Aorta (tissue), 5 donors: ENCODE measurements at regions not wholly inside any gene's neighbourhood (a gene's known extent, or its start where the extent isn't known, plus 50 kb on each side); places are given as distances from the start of the nearest gene placed in this dataset.
A peak's percentile ranks its signal among the peaks of the same experiment; 100 is the strongest.
"Not testable (repeated sequence)": the region's sequence is repeated elsewhere in the genome, so short reads cannot be mapped to it uniquely, and the experiment has no call there.

Experiments
- ATAC-seq: fragments of 200-7000 bp; cut with Tn5 transposase; one replicate; pipeline ENCODE4 v1.9.1; 2022; ENCODE audit warnings: moderate library complexity; ENCODE audit not compliant: low FRiP score
- DNase-seq, 2 donors: peaks; one replicate each; pipeline ENCODE4 v3.0.0-alpha.2; 2020
- H3K27ac ChIP-seq, 2 donors: one replicate each; pipeline ENCODE4 v1.5.1; 2013; ENCODE audit warnings: low read length in 2 of 2, mild to moderate bottlenecking in 2 of 2, moderate library complexity in 2 of 2, control low read depth in 1 of 2, inconsistent platforms in 1 of 2, low read depth in 1 of 2
- H3K27me3 ChIP-seq, 2 donors: one replicate each; pipeline ENCODE4 v1.6.1; 2013; ENCODE audit warnings: control low read depth in 1 of 2, low read length in 1 of 2, mild to moderate bottlenecking in 1 of 2, moderate library complexity in 1 of 2; ENCODE audit not compliant: insufficient read depth in 2 of 2, control insufficient read depth in 1 of 2
- H3K36me3 ChIP-seq, 2 donors: one replicate each; pipeline ENCODE4 v1.6.1; 2013; ENCODE audit warnings: control low read depth in 1 of 2, low read length in 1 of 2, mild to moderate bottlenecking in 1 of 2; ENCODE audit not compliant: insufficient read depth in 2 of 2, control insufficient read depth in 1 of 2
- H3K4me1 ChIP-seq, 2 donors: one replicate each; pipeline ENCODE4 v1.6.1; 2013; ENCODE audit warnings: low read length in 2 of 2, control low read depth in 1 of 2, mild to moderate bottlenecking in 1 of 2, moderate library complexity in 1 of 2; ENCODE audit not compliant: insufficient read depth in 2 of 2, control insufficient read depth in 1 of 2
- H3K4me3 ChIP-seq, 2 donors: one replicate each; pipeline ENCODE4 v1.5.1; 2013; ENCODE audit warnings: low read length in 2 of 2, control low read depth in 1 of 2, mild to moderate bottlenecking in 1 of 2
- H3K9me3 ChIP-seq: one replicate; pipeline ENCODE4 v1.6.1; 2013; ENCODE audit warnings: mild to moderate bottlenecking, low read length; ENCODE audit not compliant: control insufficient read depth
- WGBS, 2 donors: extraction: QIAGEN DNeasy Blood & Tissue Kit; methylation state at CpG; one replicate each; pipeline ENCODE4 v1.1.7; 2013; 5-methylcytosine and 5-hydroxymethylcytosine counted together
- intact Hi-C, 2 donors: fragments of 100-400 bp; cut with DNase I; formaldehyde crosslinking; loops; one replicate each; pipeline versions ENCODE4 v1.14.2 to v1.15.0; 2022
- donor health status: healthy with polysubstance abuse.
- donor health status: Bipolar disorder and iron deficiency.
- donor health status: DM: no; HTN: no; CAD: no.
- donor health status: DM: no; HTN: no; CAD: no.
- donor health status: DM: yes; HTN: yes; CAD: no.

DNA sequence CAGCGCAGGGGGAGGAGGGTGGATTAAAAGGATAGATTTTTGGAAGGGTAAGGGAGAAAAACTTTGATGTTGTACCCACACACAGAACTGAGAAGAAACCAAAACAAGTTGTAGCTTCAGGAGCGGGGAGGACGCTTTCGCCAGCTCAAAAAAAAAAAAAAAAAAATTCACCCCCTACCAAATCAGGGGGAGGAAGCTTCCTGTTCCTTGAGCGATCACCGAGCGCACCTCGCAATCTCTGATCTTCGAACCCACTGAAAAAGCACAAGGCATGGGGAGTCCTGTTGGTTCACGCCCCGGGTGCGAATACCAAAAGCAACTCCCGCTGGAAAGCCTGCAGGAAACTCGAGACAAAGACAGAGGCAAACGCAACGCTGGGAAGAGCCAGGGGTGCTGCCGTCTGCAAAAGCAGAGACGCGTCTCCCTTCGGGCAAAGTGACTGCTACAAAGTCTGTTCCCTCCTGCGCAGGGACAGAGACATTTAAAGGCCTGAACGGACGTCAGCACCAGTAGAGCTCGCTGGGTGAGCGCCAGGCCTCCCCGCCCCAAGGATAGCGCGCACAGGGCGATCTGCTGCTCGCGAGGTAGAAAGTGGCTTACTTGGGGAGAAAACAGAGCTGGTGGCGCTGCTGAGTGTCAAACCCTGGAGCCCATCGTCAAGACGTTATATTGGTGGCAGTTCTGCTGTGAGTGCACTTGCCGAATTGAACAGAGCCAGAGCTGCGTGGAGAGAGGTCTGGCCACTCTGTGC, 190.4 kb downstream of the USP22 start:
- no peak overlapping the region for H3K4me3 ChIP-seq
- H3K27me3 ChIP-seq = no peaks in the 10 kb centered on the region
- DNase-seq (peak in 1 of 2 donors; percentile 79), ATAC-seq (peak; percentile 66)
- H3K9me3 ChIP-seq = no peaks in the 10 kb centered on the region
- H3K4me1 ChIP-seq = no peaks in the 10 kb centered on the region
- intact Hi-C loops = no loop called here
- no peaks in the 10 kb centered on the region for H3K36me3 ChIP-seq
- WGBS, 2 donors = 2 to 3% methylated on average over 36 of the region's 36 CpGs
- no peak overlapping the region for H3K27ac ChIP-seq

DNA sequence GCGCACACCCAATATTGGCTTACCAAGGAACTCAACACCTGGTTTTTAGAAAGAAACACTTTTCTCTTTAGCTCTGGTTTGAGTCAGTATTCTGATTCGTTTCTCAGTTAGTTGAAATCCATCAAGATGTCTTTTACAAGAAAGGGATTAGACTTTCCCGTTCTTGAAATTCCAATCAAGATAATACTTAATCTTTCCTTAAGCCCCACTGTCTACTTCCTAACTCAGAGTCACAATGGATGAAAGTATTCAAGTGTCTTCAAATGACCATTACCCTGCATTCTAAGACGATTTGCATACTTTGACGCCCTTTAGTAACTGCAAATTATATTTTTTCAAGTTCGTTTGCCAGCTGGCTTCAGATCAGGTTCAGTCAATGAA, 189.8 kb downstream of the USP22 start:
- Histone ChIP-seq H3K27ac (no peak overlapping the region), H3K9me3 (no peaks in the 10 kb centered on the region), H3K27me3 (no peaks in the 10 kb centered on the region), H3K4me3 (no peak overlapping the region), H3K36me3 (no peaks in the 10 kb centered on the region), H3K4me1 (no peaks in the 10 kb centered on the region)
- DNase-seq = no peak
- WGBS, 2 donors = 20% methylated on average over 6 of the region's 6 CpGs
- intact Hi-C loops = no loop called here
- no peak for ATAC-seq

DNA sequence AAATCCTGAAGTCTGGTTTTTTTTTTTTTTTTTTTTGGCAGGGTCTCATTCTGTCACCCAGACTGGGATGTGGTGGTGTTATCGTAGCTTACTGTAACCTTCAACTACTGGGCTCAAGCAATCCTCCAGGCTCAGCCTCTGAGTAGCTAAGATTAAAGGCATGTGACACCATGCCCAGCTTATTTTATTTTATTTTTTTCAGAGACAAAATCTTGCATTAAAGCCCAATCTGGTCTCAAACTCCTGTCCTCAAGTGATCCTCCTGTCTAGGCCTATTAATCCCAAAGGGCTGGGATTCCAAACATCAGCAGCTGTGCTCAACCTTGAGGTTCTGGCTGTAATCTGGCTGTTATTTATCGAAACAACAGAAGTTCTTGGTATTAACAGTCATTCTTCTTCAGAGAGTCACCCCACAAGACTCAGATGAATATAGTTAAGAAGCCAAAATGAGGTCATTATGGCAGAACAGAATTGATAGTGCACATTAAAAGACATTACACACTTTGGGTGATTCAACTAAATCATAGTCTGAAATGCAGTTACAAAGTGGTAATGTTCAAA, 186.8 kb downstream of the USP22 start:
- H3K27ac ChIP-seq, H3K4me1 ChIP-seq, intact Hi-C loops, H3K27me3 ChIP-seq, ATAC-seq, H3K36me3 ChIP-seq, DNase-seq, H3K4me3 ChIP-seq, H3K9me3 ChIP-seq: not testable (repeated sequence)
- 96 to 97% methylated on average over 2 of the region's 2 CpGs for WGBS, 2 donors

DNA sequence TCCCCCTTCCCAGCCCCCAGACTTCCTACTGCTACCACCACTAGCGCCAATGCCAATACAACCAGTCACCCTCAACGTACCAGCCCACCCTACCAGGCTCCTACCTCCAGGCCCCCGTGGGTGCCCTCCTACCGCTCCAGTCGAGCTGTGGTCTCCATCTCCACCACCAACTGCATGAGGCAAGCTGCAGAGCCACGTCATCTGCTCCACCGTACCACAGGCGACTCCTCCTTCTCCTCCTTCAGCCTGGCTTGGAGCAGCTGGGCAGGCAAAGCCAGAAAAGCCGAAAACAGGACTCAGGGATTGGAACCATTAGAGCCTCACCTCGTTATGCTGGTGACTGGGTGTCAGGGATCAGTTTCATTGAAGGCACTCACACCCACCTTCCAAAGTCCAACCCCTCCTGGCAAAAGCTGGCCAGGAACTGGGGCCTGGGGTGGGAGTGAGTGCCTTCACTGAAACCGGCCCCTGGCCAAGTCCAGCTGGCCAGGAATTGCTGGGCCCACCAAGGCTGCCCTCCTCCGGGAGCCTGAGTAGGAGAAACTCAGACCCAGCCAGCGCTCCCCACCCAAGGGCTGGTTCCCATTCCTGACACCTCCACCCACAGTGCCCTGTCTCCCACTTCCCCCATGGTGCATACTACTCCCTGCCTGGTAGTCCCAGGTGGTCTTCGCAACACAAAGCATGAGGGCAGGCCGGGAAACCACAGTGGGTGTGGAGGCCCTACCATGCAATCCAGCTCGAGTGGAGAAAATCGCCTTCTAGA, 176.2 kb downstream of the USP22 start:
- 88% methylated on average over 17 of the region's 17 CpGs for WGBS, 2 donors
- H3K36me3 ChIP-seq, H3K9me3 ChIP-seq, H3K27ac ChIP-seq, H3K27me3 ChIP-seq, H3K4me1 ChIP-seq, ATAC-seq, intact Hi-C loops, H3K4me3 ChIP-seq: not testable (repeated sequence)
- peak in 1 of 2 donors; percentile 59 for DNase-seq

DNA sequence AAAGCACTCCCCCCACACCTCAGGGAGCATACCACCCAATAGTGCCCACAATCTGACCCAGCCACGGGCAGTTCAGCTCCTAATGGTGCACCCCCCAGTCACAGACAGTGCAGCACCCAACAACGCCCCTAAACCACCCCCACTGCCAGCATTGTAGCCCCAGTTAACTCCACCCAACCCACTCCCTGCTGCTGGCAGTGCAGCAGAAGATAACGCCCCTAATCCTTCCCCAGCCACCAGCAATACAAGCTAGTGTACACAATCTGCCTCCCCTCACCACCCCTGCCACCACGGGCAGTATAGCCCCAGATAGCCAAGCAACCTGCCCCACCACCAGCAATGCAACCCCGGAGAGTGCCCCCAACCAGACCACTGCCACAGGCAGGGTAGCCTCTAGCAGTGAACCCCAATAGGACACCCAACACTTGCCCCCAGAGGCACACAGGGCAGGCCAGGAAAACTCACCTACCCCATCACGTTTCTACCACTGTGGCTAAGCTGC, 175.3 kb downstream of the USP22 start:
- intact Hi-C loops, H3K9me3 ChIP-seq, ATAC-seq, H3K36me3 ChIP-seq, H3K4me3 ChIP-seq, DNase-seq, H3K27me3 ChIP-seq, H3K27ac ChIP-seq, H3K4me1 ChIP-seq: not testable (repeated sequence)
- WGBS, 2 donors = 77 to 95% methylated on average over 6 of the region's 6 CpGs

DNA sequence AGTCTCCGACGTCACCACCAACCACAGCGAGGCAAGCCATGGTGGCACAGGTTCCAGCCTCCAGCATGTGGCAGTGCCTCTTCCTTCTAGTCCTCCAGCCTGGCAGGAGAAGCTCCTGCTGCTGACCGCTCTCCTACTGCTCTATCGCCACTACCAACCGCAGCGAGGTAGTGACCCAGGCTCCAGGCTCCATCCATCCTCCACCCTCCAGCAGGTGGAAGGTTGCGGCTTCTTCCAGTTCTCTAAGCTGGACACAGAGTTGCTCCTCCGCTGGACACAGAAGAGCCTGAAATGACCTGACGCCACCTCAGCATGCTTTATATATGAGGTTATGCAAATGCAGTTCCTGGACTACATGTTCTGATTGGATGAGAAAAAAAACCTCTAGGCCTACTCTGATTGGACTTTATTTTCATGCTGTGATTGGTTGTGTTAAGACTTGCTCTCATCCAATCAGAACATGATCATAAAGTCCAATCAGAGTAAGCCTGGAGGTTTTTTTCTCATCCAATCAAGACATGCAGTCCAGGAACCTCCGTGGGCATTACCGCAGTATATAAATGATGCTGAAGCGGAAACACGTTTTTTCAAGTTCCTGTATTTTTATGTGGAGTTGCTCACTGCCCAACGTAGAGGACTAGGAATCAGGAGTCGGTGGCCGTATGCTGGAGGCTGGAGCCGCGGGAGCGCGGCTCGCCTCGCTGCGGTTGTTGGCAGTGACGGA, 174.7 kb downstream of the USP22 start:
- ATAC-seq, H3K27ac ChIP-seq, H3K9me3 ChIP-seq, H3K27me3 ChIP-seq, DNase-seq, intact Hi-C loops, H3K36me3 ChIP-seq, H3K4me1 ChIP-seq, H3K4me3 ChIP-seq: not testable (repeated sequence)
- 92 to 94% methylated on average over 25 of the region's 25 CpGs for WGBS, 2 donors

DNA sequence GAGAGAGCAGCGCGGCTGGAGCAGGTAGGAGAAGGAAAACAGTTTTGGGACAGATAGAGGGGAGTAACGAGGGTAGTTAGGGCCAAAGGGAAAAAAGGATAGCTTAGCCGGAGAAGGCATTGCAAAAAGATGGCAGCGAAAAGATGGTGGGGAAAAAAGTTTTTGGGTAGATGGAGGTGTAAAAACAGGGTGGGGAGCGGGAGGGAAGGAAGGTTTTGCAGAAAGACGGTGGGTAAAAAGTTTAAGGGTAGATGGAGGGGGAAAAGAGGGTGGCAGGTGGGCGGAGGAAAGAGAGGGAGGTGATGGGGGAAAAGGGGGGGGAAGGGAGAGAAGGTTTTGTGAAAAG, 174.2 kb downstream of the USP22 start:
- H3K27me3 ChIP-seq, ATAC-seq, H3K27ac ChIP-seq, intact Hi-C loops, H3K4me1 ChIP-seq, H3K4me3 ChIP-seq, H3K36me3 ChIP-seq, DNase-seq, H3K9me3 ChIP-seq: not testable (repeated sequence)
- 91 to 95% methylated on average over 8 of the region's 8 CpGs for WGBS, 2 donors

DNA sequence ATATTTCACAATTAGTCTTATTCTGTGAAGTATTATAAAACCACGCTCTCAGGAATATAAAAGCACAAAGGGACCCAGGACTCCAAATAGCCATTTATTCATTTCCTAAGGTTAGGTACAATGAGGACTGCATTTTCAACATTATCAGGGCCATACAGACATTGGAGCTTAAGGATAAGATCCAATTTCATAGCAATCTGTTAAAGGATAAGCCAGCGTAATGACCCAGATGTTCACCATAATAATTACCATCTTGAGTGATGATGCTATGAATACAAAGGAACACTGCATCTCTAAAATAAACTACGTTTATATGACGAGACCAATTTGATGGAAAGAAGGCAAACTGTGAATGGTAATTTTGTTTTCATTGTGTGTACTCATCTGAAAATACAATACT, 169.6 kb downstream of the USP22 start:
- H3K27ac ChIP-seq, H3K4me3 ChIP-seq, intact Hi-C loops, H3K9me3 ChIP-seq, H3K4me1 ChIP-seq, DNase-seq, H3K36me3 ChIP-seq, ATAC-seq, H3K27me3 ChIP-seq: not testable (repeated sequence)
- 83 to 84% methylated on average over 4 of the region's 4 CpGs for WGBS, 2 donors
